ENCODE measurements at regions not wholly inside any gene's neighbourhood (a gene's known extent, or its start where the extent isn't known, plus 50 kb on each side); places are given as distances from the start of the nearest gene placed in this dataset.

DNA sequence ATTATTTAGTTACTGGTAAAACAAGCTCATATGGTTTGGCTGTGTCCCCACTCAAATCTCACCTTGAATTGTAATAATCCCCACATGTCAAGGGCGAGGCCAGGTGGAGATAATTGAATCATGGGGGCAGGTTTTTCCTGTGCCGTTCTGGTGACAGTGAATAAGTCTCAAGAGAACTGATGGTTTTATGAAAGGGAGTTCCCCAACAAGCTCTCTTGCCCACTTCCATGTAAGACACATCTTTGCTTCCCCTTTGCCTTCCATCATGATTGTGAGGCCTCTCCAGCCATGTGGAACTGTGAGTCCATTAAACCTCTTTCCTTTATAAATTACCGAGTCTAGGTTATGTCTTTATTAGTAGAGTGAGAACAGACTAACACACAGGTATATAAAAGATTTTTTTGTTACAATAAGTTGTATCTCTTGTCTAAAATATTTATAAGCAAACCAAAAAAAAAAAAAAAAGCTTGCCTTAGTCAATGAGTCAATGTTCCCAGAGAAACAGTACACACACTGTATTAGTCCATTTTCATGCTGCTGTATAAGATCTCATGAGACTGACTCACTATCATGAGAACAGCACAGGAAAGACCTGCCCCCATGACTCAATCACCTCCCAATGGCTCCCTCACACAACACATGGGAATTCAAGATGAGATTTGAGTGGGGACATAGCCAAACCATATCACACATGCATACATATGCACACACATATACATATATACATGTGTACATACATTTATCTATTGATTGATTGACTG is 138.3 kb downstream of the BASP1 start:
- Histone ChIP-seq H3K4me2 (ENCODE audit: low read length) (no peak overlapping the region), H3K9me3 (ENCODE audit: control insufficient read depth, insufficient read depth, low read length) (peaks cover 6% of the 10 kb centered on the region; the same call in 1 of the 2 replicates), H3K27ac (ENCODE audit: low read depth, low read length) (no peak overlapping the region), H3K9me2 (replicated peaks; ENCODE audit: control insufficient read depth, low read length) (no peaks in the 10 kb centered on the region), H3K27me3 (ENCODE audit: control insufficient read depth, low read length) (no peaks in the 10 kb centered on the region), H3K36me3 (ENCODE audit: control insufficient read depth, low read length) (no peaks in the 10 kb centered on the region), H3K4me3 (ENCODE audit: low read length) (no peak overlapping the region), H4K20me1 (ENCODE audit: control insufficient read depth, insufficient read depth, low read depth, low read length) (no peaks in the 10 kb centered on the region), H3K4me1 (ENCODE audit: control insufficient read depth, low read length) (peaks cover 14% of the 10 kb centered on the region), H3F3A (ENCODE audit: control insufficient read depth, insufficient read depth) (no peaks in the 10 kb centered on the region), H3K79me2 (ENCODE audit: control insufficient read depth, low read length) (no peaks in the 10 kb centered on the region)
- no peak for TF ChIP-seq CTCF (IDR thresholded peaks at IDR 0.05; ENCODE audit: low read depth, low read length, poor library complexity, severe bottlenecking)
- no peak for TF ChIP-seq EZH2phosphoT487 (IDR thresholded peaks at IDR 0.05; ENCODE audit: borderline replicate concordance, low read length)

DNA sequence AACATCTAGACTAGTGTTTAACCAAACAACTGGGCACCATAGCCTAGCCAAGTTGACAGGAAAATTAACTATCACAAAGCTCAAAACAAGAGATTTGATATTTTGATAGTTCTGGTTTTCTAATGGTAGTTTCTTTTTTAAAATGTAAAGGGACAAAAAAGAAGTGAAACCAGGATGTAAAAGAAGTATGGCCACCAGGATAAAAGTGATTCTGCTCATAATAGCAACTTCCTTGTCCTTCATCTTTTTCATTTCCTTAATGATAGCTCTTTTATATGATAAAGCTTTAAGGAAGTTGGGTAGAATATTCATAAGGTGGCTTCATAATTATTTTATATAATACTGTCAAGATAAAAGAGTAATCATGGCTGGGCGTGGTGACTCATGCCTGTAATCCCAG is 139.1 kb downstream of the BASP1 start:
- H3K79me2 ChIP-seq (ENCODE audit: control insufficient read depth, low read length) = no peaks in the 10 kb centered on the region
- H3K4me3 ChIP-seq (ENCODE audit: low read length) = no peak overlapping the region
- H3F3A ChIP-seq (ENCODE audit: control insufficient read depth, insufficient read depth) = no peaks in the 10 kb centered on the region
- H3K36me3 ChIP-seq (ENCODE audit: control insufficient read depth, low read length) = no peaks in the 10 kb centered on the region
- TF ChIP-seq CTCF (IDR thresholded peaks at IDR 0.05; ENCODE audit: low read depth, low read length, poor library complexity, severe bottlenecking) = no peak
- no peak overlapping the region for H3K4me2 ChIP-seq (ENCODE audit: low read length)
- no peaks in the 10 kb centered on the region for H3K9me2 ChIP-seq (replicated peaks; ENCODE audit: control insufficient read depth, low read length)
- no peaks in the 10 kb centered on the region for H4K20me1 ChIP-seq (ENCODE audit: control insufficient read depth, insufficient read depth, low read depth, low read length)
- no peaks in the 10 kb centered on the region for H3K27me3 ChIP-seq (ENCODE audit: control insufficient read depth, low read length)
- peaks cover 6% of the 10 kb centered on the region; the same call in 1 of the 2 replicates for H3K9me3 ChIP-seq (ENCODE audit: control insufficient read depth, insufficient read depth, low read length)
- peaks cover 14% of the 10 kb centered on the region for H3K4me1 ChIP-seq (ENCODE audit: control insufficient read depth, low read length)
- H3K27ac ChIP-seq (ENCODE audit: low read depth, low read length) = no peak overlapping the region

- Histone ChIP-seq H3K4me1 (ENCODE audit: control insufficient read depth, low read length) (peaks cover 14% of the 10 kb centered on the region), H3K36me3 (ENCODE audit: control insufficient read depth, low read length) (no peaks in the 10 kb centered on the region), H3K4me3 (ENCODE audit: low read length) (no peak overlapping the region), H4K20me1 (ENCODE audit: control insufficient read depth, insufficient read depth, low read depth, low read length) (no peaks in the 10 kb centered on the region), H3K27me3 (ENCODE audit: control insufficient read depth, low read length) (no peaks in the 10 kb centered on the region), H3K27ac (ENCODE audit: low read depth, low read length) (no peak overlapping the region), H3K9me2 (replicated peaks; ENCODE audit: control insufficient read depth, low read length) (no peaks in the 10 kb centered on the region), H3K9me3 (ENCODE audit: control insufficient read depth, insufficient read depth, low read length) (peaks cover 6% of the 10 kb centered on the region; the same call in 1 of the 2 replicates), H3K4me2 (ENCODE audit: low read length) (no peak overlapping the region), H3K79me2 (ENCODE audit: control insufficient read depth, low read length) (no peaks in the 10 kb centered on the region), H3F3A (ENCODE audit: control insufficient read depth, insufficient read depth) (no peaks in the 10 kb centered on the region)
- TF ChIP-seq CTCF (IDR thresholded peaks at IDR 0.05; ENCODE audit: low read depth, low read length, poor library complexity, severe bottlenecking) = no peak
- no peak for TF ChIP-seq EZH2phosphoT487 (IDR thresholded peaks at IDR 0.05; ENCODE audit: borderline replicate concordance, low read length)
Observed at GRCh38 chr5:17357504-17357903, 140.1 kb downstream of the BASP1 start.

Data from DOHH2 (cell line).